Uterus (tissue), 2 donors: ENCODE measurements at regions not wholly inside any gene's neighbourhood (a gene's known extent, or its start where the extent isn't known, plus 50 kb on each side); places are given as distances from the start of the nearest gene placed in this dataset.

Experiments
- CTCF ChIP-seq, 4 experiments: fragments of 200-600 bp in 2 of 4; fragments of 450-650 bp in 2 of 4; sonication (generic) in 2 of 4; IDR thresholded peaks; one replicate each; pipeline ENCODE4 v1.5.1; 2016 to 2019; ENCODE audit warnings: antibody characterized with exemption in 4 of 4, mild to moderate bottlenecking in 2 of 4, moderate library complexity in 1 of 4
- POLR2A ChIP-seq, 2 donors: fragments of 450-650 bp; IDR thresholded peaks; one replicate each; pipeline ENCODE4 v1.6.1; 2016; ENCODE audit warnings: antibody characterized with exemption in 2 of 2, mild to moderate bottlenecking in 1 of 2, moderate library complexity in 1 of 2

GRCh38 chr1:198408716-198409115 lies 131.8 kb downstream of the ATP6V1G3 start:
- TF ChIP-seq POLR2A (IDR thresholded peaks at IDR 0.05) (no peak), CTCF (IDR thresholded peaks at IDR 0.05) (no peak)
